A172 (cell line): ENCODE measurements at regions not wholly inside any gene's neighbourhood (a gene's known extent, or its start where the extent isn't known, plus 50 kb on each side); places are given as distances from the start of the nearest gene placed in this dataset.
"Not testable (repeated sequence)": the region's sequence is repeated elsewhere in the genome, so short reads cannot be mapped to it uniquely, and the experiment has no call there.

Experiments used
- DNase-seq: peaks from one replicate; pipeline ENCODE4 v3.0.0-alpha.2; 2015; ENCODE audit warnings: low spot score

DNA sequence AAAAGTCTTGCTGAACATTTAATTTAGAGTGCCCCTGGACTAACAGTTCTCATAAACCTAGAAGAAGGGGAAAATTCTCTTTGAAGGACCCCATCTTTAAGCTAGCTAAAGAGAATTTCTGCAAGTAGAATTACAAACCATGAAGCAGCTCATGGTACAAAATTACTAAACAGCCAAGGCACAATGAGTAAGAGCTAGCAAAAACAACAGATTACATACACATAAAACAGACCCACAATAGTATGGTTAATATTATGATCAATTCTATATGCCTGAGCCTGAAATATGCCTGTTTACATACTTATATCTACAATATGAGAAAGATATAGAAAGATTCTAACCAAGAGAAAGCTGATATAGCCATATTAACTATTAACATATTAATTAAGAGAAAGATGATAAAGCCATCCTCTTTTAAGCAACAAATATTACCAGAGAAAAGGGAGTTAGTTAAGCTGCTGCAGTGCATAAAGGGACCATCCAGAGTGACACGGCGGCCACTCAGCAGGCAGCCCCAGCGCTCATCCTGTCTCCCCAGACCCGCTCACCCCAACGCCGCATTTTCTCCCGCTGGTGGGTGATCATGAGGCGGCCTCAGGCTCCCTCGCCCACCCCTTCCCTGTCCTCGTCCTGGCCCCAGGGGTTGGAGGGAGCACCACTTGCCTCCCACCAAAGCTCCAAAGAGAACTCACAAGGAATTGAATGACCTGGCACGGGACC is 98.4 kb upstream of the CARMIL1 start:
- no peak for DNase-seq

DNA sequence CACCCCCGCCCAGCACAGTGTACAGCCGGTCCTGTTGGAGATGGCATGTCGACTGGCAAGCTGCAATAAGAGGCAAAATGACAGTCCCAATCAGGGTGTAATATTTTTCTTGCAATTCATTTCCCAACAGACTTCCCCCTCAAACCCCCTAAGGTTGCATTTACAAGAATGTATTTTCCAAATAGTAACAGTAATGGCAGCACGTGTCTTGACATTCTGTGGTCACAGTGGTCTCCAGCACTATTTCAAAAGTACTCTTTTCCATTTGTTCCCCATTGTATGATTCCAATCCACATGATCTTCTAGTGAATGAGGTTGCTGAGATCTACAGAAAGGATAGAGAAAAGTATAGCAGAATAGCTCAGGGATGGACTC is 97.8 kb upstream of the CARMIL1 start:
- DNase-seq = no peak

DNA sequence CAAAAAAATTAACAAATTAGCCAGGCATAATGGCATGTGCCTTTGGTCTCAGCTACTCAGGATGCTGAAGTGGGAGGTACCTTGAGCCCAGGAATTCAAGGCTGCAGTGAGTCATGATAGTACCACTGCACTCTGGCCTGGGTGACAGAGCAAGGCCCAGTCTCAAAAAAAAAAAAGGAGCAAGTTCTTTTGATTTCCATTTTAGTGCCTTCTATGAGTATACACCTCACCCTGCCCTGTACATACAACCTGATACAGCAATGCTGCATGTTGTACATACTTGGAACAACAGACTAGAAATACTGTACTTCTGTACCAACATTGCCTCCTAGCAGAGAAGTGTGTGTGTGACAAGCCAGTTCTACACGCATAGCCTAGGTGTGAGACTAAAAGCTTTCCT is 97.3 kb upstream of the CARMIL1 start:
- peak; percentile 54 for DNase-seq

DNA sequence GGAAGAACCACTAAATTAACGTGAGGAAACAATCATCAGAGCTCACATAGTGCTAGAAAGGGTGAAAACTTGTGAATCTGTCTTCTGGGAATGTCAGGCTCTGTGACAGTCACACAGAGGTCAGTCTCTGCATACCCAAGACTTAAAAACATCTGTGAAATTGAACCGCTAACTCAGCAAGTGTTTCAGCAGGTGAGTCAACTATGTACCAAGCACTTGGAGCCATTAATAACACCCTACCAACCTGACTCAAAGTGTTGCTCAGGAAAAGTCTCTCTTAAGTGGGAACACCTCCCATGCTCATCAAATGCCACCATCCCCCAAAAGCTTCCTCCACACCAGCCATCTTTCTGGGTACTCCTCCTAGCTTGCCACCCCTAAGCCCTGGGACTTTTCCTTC is 92.3 kb upstream of the CARMIL1 start:
- DNase-seq = no peak

DNA sequence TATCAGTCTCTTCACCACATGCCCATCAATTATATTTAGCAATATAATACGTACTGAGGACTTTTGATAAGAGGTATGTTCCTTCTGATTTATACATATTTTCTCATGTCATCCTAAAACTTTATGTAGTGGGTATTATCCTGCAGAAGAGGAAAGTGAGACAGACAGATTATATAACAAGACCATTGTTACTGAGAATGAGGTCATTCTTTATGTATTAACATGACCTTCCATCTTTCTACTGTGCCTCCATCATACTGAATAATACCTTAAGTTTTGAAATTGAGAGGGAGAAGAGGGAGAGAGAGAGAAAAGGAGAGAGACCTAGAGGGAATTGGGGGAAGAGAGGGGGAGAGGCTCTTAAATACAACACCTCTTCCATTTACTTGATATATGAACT is 90.9 kb upstream of the CARMIL1 start:
- no peak for DNase-seq

DNA sequence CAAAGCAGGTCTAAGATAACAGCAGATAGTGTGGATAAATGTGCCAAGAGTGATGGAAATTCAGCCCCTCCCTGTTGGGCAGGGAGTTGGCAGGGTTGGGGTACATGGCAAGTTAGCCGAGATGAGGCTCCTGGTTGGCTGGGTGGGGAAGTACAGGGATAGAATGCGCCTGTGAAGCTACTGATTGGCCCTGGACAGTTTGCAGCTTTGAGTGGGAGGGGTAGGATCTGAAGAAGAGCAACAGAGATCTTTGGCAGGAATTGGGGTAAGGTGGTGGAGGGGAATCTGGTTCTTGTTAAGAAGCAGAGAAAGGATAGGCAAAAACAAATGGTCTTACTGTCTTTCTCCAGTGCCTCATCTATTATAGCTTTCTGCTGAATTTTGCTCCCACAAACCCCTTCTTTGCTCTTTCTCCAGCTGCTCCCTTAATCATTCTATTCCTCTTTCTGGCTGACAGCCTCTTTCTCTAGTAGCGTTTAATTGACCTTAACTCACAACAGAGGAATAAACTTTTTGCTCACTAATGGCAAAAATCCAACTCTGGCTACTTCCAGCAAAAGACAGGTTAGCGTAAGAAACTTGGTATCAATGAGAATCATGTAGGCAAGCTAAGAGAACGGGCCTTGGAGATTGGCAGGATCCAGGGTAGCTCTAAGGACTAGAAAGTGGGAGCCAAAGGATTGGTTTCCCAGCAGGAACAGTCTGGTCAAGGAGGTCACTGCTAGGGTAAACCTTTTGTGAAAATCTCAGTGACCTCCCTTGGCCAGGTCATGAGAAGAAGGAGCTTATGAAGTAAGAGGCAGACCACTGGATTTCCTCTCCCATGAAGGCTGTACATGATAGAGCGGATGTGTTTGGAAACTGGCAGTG is 86.3 kb upstream of the CARMIL1 start:
- DNase-seq = peak; percentile 82

DNA sequence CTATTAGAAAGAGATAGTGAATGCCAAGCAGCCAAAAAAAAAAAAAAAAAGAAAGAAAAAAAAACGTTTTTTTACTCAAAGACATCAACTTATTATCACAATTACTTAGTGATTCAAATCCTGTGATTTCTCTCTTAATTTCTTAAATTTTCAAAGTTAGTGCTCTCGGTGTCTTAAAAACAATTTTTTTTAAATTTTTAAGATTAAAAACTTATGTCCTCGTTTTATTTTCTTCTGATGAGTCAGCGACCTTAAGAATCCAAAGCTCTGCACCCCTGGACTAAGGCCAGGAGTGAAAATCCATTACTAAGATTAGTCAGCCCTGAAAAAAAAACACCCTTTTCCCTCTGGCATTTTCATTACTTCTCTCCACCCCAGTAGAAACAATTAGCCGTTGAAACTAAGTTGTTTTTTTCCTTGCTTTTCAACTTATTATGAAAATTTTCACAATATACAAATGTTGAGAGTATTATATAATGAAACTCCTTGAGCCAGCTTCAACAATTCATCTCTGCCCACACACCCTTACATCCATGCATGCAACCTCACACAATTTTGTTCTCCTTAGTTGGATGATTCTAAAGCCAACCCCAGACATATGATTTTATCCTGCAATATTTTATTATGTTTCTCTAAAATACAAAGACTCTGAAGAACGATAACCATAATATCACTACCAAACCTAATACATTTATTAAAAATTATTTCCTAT is 85.6 kb upstream of the CARMIL1 start:
- peak; percentile 89 for DNase-seq

DNA sequence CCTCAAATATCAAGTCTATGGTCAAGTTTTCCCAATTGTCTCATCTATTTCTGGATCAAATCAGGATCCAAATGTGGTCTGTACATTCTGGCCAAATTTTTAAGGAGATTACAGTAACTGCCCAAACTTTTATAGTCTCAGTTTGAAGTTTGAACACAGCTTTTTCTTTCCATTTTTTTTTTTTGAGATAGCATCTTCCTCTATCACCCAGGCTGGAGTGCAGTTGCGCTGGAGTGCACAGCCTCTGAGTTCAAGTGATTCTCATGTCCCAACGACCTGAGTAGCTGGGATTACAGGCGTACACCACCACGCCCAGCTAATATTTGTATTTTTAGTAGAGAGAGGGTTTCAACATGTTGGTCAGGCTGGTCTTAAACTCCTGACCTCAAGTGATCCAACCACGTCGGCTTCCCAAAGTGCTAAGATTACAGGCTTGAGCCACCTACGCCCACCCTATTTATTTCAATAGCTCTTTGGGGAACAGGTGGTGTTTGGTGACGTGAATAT is 84.9 kb upstream of the CARMIL1 start:
- peak; percentile 2 for DNase-seq

DNA sequence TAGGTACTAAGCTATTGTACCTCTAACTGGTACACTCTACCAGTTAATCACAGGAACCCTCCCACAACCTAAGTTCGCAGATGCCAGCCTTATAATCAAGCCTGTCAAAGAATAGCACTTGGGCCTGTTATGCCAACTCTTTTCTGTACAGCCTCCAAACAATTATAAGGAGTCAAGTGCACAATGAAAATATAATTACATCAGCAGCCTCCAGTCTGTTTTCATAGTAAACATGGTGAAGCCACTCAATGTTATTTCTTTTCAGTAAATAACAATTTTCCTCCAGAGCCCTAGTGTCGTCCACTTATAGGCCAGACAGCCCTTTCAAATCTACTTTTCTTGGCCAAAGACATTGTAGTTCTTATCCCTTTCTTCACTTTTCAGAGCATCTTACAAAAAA is 82.7 kb upstream of the CARMIL1 start:
- DNase-seq = no peak

DNA sequence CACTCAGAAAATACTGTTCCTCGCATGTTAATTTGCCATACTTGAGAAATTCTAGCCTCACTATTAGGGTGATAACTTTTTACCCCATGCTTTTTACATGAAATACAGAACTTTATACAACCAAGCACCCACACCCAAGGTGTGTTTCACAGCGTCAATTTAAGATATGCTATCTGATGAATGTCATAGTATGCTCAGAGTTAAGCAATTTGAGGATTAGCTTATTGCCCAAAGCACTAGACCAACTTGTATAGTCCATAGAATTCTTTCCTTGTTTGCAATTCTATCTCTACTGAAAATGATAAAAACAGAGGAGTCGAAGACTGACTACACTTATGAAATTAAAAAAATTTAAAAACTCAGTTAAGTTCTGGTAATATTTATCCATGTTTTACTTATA is 82.1 kb upstream of the CARMIL1 start:
- DNase-seq = no peak

DNA sequence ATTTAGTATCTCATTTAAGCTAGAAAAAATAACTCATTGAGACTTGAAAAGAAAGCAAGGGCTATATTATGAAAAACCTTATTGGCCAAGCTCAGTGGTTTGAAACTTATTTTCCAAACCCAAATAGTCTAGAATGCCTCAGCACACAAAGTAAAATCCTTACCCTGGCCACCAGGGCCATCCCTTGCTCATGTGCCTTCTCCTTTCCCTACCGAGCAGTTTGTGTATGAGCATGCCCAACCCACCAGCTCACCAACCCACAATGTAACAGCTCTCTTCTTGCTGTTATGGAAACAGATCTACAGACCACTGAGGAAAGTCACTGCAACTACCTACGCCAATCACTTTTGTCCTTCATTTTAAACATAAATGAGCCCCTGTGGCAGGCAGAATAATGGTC is 79.6 kb upstream of the CARMIL1 start:
- no peak for DNase-seq

DNA sequence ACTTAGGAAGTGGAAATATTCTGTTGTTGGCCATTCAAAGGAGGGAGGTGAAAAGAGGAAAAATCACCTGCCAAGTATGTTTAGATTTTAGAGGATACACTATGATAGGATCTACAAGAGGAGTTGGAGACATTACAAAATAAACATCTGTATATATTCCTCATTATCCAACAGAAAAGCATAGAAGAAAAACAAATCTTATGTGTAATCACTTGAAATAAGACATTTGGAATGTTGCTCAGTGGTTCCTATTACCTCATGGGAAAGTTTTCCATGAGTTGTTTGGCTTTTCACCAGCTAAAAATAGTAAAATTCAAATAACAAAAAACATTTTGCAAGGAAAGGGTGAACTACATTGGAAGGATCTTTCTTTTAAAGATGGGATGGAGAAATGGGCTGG is 76.7 kb upstream of the CARMIL1 start:
- peak; percentile 75 for DNase-seq

DNA sequence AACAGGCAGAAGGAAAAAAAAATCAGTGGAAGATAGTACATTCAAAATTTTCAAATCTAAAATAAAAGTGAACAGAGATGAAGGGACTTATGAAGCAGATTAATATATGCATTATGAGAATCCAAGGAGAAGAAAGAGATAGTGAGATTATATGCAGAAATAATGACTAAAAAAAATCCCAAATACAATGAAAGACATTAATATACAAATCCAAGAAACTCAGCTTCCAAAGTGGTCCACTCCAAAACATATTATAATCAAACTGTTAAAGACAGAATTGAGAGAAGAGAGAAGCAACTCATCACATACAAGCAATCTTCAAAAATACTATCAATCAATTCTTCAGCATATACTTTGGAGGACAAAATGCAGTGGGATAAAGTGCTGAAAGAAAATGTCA is 73.5 kb upstream of the CARMIL1 start:
- DNase-seq = no peak

DNA sequence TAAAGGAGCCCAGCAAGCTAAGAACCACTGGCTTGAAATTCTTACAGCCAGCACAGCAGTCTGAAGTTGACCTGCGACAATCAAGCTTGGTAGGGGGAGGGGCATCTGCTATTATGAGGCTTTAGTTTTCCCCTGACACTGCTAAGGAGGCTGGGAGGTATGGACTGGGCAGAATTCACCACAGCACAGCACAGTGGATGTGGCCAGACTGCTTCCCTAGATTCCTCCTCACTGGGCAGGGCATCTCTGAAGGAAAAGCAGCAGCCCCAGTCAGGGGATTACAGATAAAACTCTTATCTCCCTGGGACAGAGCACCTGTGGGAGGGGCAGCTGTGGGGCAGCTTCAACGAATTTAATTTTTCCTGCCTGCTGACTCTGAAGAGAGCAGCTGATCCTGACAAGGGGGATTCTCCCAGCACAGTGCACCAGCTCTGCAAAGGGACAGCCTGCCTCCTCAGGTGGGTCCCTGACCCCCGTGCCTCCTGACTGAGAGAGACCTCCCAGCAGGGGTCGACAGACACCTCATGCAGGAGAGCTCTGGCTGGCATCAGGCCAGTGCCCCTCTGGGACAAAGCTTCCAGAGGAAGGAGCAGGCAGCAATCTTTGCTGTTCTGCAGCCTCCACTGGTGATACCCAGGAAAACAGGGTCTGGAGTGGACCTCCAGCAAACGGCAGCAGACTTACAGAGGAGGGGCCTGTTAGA is 71.6 kb upstream of the CARMIL1 start:
- not testable (repeated sequence) for DNase-seq

DNA sequence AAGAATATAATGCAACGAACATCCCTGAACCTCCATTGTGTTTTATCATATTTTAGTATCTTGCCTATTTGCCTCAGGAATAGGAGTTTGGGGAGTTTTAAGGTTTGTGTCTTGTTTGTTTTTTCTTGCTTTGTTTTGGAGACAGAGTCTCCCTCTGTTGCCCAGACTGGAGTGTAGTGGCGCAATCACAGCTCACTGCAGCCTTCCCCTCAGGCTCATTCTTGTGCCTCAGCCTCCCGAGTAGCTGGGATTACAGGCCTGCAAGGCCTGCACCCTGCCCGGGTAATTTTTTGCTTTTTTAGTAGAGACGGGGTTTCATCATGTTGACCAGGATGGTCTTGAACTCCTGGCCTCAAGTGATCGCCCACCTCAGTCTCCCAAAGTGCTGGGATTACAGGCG is 63.3 kb upstream of the CARMIL1 start:
- DNase-seq = no peak

DNA sequence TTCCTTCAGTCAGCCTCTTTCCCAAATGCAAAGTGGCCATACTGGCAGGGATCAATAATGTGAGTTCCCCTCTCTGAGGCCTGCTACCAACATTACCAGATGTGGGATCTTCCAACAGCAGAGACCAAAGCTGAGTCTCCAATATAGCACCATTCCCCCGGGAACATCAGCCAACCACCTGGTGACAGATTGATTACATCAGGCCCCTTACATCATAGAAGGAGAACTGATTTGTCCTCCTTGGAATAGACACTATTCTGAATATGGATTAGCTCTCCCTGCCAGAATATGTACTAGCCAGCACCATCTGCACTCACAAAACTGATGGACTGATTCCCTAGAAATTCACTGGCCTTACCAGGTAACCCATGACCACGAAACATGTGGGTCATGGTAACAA is 61.9 kb upstream of the CARMIL1 start:
- DNase-seq = no peak

DNA sequence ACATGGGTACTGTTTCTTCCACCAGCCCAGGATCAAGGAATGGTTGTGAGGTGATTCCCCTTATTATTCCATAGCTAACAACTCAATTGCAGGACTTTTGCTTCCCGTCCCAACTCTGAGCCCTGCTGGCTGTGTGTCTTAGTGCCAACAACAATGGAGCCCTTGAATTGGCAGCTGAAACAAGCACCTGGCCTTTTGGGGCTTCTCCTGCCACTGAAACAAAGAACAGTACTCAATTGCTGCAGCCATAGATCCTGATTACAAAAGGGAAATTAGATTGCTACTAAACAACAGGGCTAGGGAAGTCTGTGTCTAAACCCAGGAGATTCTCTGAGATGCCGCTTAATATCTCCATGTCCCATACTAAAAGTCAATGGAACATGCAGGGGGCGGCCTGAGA is 61.3 kb upstream of the CARMIL1 start:
- DNase-seq = no peak

DNA sequence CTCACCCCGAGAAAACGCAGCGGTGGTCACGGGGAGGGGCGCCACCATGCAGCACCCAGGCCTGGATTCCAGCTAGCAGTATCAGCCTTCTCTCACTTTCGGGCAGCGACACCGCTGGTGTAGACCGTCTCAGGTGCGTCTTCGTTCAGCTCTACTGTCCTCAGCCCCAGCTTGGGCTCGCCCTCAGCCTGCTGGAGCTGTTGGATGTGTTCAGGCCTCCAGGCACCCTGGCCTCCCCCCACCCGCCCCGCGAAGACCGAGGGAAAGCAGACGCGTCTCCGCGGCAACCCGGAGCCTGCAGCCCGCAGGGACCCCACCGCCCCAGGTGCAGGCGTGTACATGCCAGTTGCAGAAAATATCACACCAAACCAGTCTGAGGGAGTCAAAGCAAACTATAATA is 60.8 kb upstream of the CARMIL1 start:
- no peak for DNase-seq

DNA sequence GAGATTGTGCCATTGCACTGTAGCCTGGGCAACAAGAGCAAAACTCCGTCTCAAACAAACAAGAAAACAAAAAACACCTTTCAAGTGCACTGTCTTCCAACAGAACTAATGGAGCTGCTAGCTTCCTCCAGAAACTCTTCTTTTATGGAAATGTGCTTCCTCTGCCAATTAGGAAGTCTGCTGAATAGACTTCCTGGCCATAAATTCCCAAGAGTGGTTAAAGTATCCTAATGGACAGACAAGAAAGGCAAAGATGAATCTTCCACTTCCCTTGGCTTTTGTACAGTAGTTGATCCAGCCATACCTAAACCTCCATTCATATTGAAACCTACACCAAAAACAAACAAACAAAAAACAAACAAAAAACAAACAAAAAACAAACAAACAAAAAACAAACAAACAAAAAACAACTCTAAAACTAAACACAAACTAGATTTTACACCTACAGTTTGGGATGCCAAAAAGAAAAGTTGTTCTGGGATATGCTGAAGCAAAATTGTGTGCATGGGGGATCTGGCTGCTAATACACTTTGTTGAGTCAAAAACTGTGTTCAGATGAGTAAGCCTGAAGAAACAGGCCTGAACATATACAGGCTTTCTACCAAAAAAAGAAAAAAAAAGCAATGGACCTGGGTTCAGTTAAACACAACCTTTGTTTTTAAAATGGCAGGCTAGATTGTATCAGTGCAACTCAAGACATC is 59.8 kb upstream of the CARMIL1 start:
- DNase-seq = no peak

DNA sequence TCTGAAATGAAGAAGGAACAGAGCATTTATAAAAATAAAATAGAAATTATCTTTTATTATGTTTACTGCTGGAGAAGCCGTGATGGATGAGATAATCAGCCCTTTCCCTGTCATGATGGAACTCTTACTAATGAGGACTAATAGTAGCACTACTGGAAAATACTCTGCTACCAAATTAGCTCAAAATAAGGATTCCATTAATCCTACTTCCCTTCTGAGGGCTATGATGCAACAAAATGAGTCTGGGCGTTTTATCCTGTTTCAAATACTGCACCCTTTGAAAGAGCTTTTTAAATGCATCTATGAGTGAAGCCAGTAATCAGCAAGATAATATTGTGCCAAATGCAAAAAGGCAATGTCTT is 59.3 kb upstream of the CARMIL1 start:
- DNase-seq = no peak

DNA sequence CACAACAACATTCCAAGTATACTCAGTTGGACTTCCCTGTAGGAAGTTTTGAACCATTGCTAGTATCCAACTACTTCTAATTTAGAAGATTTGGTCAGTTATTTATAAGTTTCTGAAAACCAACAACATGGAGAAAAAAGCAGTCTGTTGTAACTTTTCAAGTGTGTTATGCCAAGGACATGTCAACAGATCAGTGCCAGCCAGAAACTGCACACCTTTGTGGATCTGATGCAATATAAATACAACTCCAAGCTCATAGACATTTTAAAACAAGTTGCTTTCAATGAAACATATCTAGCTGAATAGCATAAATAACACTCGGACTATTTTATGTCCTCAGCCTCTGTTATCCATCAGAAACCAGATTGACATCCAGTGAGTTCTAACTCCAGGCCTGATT is 58.3 kb upstream of the CARMIL1 start:
- DNase-seq = no peak
